HepG2 (cell line): ENCODE measurements at regions not wholly inside any gene's neighbourhood (a gene's known extent, or its start where the extent isn't known, plus 50 kb on each side); places are given as distances from the start of the nearest gene placed in this dataset.

Experiments used
- ATAC-seq: fragments of 200-7000 bp; cut with Tn5 transposase; 3 replicates; pipeline ENCODE4 v1.9.1; 2020; ENCODE audit warnings: mild to moderate bottlenecking, moderate library complexity
- BruUV-seq: library from RNA; stranded (reverse); fragments of 400-500 nt; replicated peaks from 2 replicates; lab custom pipeline; 2021; lab: Mats Ljungman, UMichigan
- CTCF ChIA-PET: fragments of 300-600 bp; formaldehyde crosslinking; extraction: SDS; loops from one replicate; lab custom pipeline; 2021; ENCODE audit warnings: low total read pairs, inconsistent platforms, low intra/inter-chr PET ratio; lab: Yijun Ruan, JAX
- POLR2A ChIA-PET: fragments of 350-600 bp; sonication (Branson Sonifier 250); formaldehyde crosslinking; loops from one replicate; lab custom pipeline; 2020; ENCODE audit warnings: antibody characterized with exemption, inconsistent platforms; lab: Yijun Ruan, JAX
- DNase-seq: peaks from one replicate; pipeline ENCODE4 v3.0.0-alpha.2; 2015; ENCODE audit warnings: low spot score
- FAIRE-seq: peaks from 3 replicates; lab custom pipeline; 2011; peaks lifted over from hg19 to GRCh38; lab: Jason Lieb, UNC
- H2AFZ ChIP-seq: one replicate; pipeline ENCODE4 v1.6.1; 2011; ENCODE audit warnings: low read length, inconsistent platforms
- H3K27ac ChIP-seq: fragments of 300-600 bp; 3 replicates; pipeline ENCODE4 v1.8.0; 2011; ENCODE audit warnings: mixed run types, mild to moderate bottlenecking, mixed read lengths, low read length, inconsistent platforms; ENCODE audit not compliant: insufficient read depth; ENCODE audit errors: extremely low read length
- H3K27me3 ChIP-seq, 2 experiments: fragments of 200-600 bp in 1 of 2; 2 replicates in 1 of 2; 3 replicates in 1 of 2; pipeline versions ENCODE4 v1.6.0 to v1.8.0; 2011; ENCODE audit warnings: low read length in 2 of 2, mild to moderate bottlenecking in 2 of 2, moderate library complexity in 2 of 2, inconsistent platforms in 1 of 2; ENCODE audit not compliant: insufficient read depth in 2 of 2, control insufficient read depth in 1 of 2
- H3K36me3 ChIP-seq, 2 experiments: fragments of 200-600 bp in 1 of 2; replicated peaks in 1 of 2; 2 replicates in 1 of 2; 3 replicates in 1 of 2; pipeline versions ENCODE4 v1.5.1 to v1.8.0; 2011; ENCODE audit warnings: low read length in 2 of 2, inconsistent platforms in 1 of 2; ENCODE audit not compliant: insufficient read depth in 2 of 2, control insufficient read depth in 1 of 2
- H3K4me1 ChIP-seq: 2 replicates; pipeline ENCODE4 v1.5.1; 2012; ENCODE audit warnings: low read length, inconsistent platforms; ENCODE audit not compliant: insufficient read depth
- H3K4me2 ChIP-seq: 2 replicates; pipeline ENCODE4 v1.6.0; 2011; ENCODE audit warnings: low read depth, low read length, inconsistent platforms
- H3K4me3 ChIP-seq, 3 experiments: fragments of 200-600 bp in 1 of 3; sonication (generic), shearing (Covaris generic) in 1 of 3; replicated peaks in 1 of 3; 2 replicates each; pipeline ENCODE4 v1.5.1; 2011 to 2016; ENCODE audit warnings: low read length in 3 of 3, inconsistent platforms in 2 of 3, low read depth in 2 of 3, mild to moderate bottlenecking in 2 of 3, control low read depth in 1 of 3, mixed read lengths in 1 of 3; ENCODE audit not compliant: insufficient read depth in 1 of 3
- H3K79me2 ChIP-seq: one replicate; pipeline ENCODE4 v1.6.1; 2011; ENCODE audit warnings: low read length, inconsistent platforms; ENCODE audit not compliant: insufficient read depth
- H3K9ac ChIP-seq: 2 replicates; pipeline ENCODE4 v1.6.0; 2011; ENCODE audit warnings: mild to moderate bottlenecking, low read depth, low read length, inconsistent platforms; ENCODE audit not compliant: insufficient read depth
- H3K9me3 ChIP-seq: 2 replicates; pipeline ENCODE4 v1.5.1; 2012; ENCODE audit warnings: mild to moderate bottlenecking, low read length
- H4K20me1 ChIP-seq: 2 replicates; pipeline ENCODE4 v1.6.0; 2011; ENCODE audit warnings: inconsistent platforms, mild to moderate bottlenecking, low read length, moderate library complexity; ENCODE audit not compliant: insufficient read depth
- AHDC1 ChIP-seq: sonication (generic); formaldehyde crosslinking; IDR thresholded peaks from 2 replicates; pipeline ENCODE4 v1.5.1; 2020; ENCODE audit warnings: mild to moderate bottlenecking, missing genetic modification reagents, borderline replicate concordance
- KAT7 ChIP-seq: IDR thresholded peaks from 2 replicates; pipeline ENCODE4 v1.6.1; 2018; ENCODE audit warnings: borderline replicate concordance, missing compliant biosample characterization
- NR2F1 ChIP-seq, 2 experiments: fragments of 450-650 bp in 1 of 2; formaldehyde crosslinking in 1 of 2; IDR thresholded peaks; 2 replicates each; pipeline versions ENCODE4 v1.5.0 to v1.6.1; 2016 to 2020; ENCODE audit warnings: mild to moderate bottlenecking in 1 of 2, missing compliant biosample characterization in 1 of 2, missing genetic modification reagents in 1 of 2, moderate library complexity in 1 of 2
- PTBP1 ChIP-seq: fragments of 200-400 bp; formaldehyde crosslinking; IDR thresholded peaks from 2 replicates; pipeline ENCODE4 v1.6.1; 2018; ENCODE audit warnings: low read length, low read depth; ENCODE audit not compliant: poor library complexity, severe bottlenecking
- SMARCE1 ChIP-seq: fragments of 450-650 bp; IDR thresholded peaks from 2 replicates; pipeline ENCODE4 v1.6.1; 2017; ENCODE audit warnings: borderline replicate concordance
- SRSF9 ChIP-seq: fragments of 200-400 bp; formaldehyde crosslinking; IDR thresholded peaks from 2 replicates; pipeline ENCODE4 v1.6.1; 2018; ENCODE audit warnings: borderline replicate concordance, mild to moderate bottlenecking, low read depth, low read length; ENCODE audit not compliant: insufficient read depth, poor library complexity, severe bottlenecking
- SUZ12 ChIP-seq: fragments of 150-350 bp; IDR thresholded peaks from 2 replicates; pipeline ENCODE4 v1.6.1; 2014; ENCODE audit warnings: low read depth, low read length
- ZFP1 ChIP-seq: IDR thresholded peaks from 2 replicates; pipeline ENCODE4 v1.6.1; 2016
- ZMYM3 ChIP-seq: sonication (generic); formaldehyde crosslinking; IDR thresholded peaks from 2 replicates; pipeline ENCODE4 v1.5.1; 2020; ENCODE audit warnings: mild to moderate bottlenecking, missing genetic modification reagents
- ZNF18 ChIP-seq: sonication (generic); formaldehyde crosslinking; IDR thresholded peaks from 2 replicates; pipeline ENCODE4 v1.8.0; 2022; ENCODE audit warnings: mild to moderate bottlenecking, missing genetic modification reagents; ENCODE audit not compliant: insufficient replicate concordance
- ZNF326 ChIP-seq: sonication (generic); formaldehyde crosslinking; IDR thresholded peaks from 2 replicates; pipeline ENCODE4 v1.4.0; 2020; ENCODE audit warnings: missing genetic modification reagents, borderline replicate concordance
- ZNF766 ChIP-seq: sonication (generic); formaldehyde crosslinking; IDR thresholded peaks from 2 replicates; pipeline ENCODE4 v1.5.0; 2020; ENCODE audit warnings: missing genetic modification reagents, borderline replicate concordance
- ZNF781 ChIP-seq: sonication (generic); formaldehyde crosslinking; IDR thresholded peaks from 2 replicates; pipeline ENCODE4 v1.5.1; 2020; ENCODE audit warnings: borderline replicate concordance, mild to moderate bottlenecking, missing genetic modification reagents; ENCODE audit errors: not compliant biosample characterization
- WGBS: methylation state at CpG from one replicate; pipeline ENCODE4 v1.1.6; 2017; ENCODE audit warnings: low lambda C conversion rate; 5-methylcytosine and 5-hydroxymethylcytosine counted together
- in situ Hi-C: cut with HindIII; loops from 2 replicates; pipeline ENCODE4 v1.10.0; 2017; ENCODE audit warnings: low pct_unique_long_range_greater_than_20kb; ENCODE audit not compliant: extremely low pct_ligation_motif_present
- intact Hi-C: fragments of 100-400 bp; cut with micrococcal nuclease; formaldehyde crosslinking; loops from one replicate; pipeline ENCODE4 v1.10.0; 2022; ENCODE audit not compliant: unreplicated experiment

DNA sequence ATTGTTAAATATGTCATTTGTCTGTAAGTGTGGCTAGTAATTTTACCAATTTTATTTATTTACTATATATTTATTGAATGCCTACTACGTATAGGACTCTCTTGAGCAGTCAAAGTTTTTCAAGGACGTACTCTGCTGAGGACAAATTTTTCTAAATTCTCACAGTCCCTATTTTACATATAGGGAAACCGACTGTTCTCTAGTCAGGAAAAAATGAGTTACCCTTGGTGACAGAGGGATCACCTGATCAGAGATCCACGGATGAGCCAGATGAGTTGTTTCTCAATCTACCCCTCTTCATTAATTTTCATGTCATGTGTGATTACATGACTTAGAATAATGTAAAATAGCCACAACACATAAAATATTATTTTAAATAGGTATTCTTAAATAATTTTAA, 96.2 kb upstream of the SLC38A2 start:
- Histone ChIP-seq H3K4me3 (no peak overlapping the region), H3K27ac (no peak overlapping the region), H3K9ac (no peak overlapping the region), H3K4me2 (no peak overlapping the region), H2AFZ (no peak overlapping the region), H3K4me1 (peaks cover 73% of the 10 kb centered on the region), H4K20me1 (no peaks in the 10 kb centered on the region), H3K9me3 (no peaks in the 10 kb centered on the region), H3K36me3 (no peaks in the 10 kb centered on the region), H3K79me2 (no peaks in the 10 kb centered on the region), H3K27me3 (no peaks in the 10 kb centered on the region)
- no peak for FAIRE-seq
- TF ChIP-seq KAT7 (CRISPR knock-in tag) = no peak
- no peak for TF ChIP-seq ZNF326 (CRISPR knock-in tag)
- TF ChIP-seq ZNF766 (CRISPR knock-in tag) = no peak
- TF ChIP-seq NR2F1 (CRISPR knock-in tag; IDR thresholded peaks at IDR 0.05) = no peak
- TF ChIP-seq ZNF18 = no peak
- TF ChIP-seq SMARCE1 = no peak
- TF ChIP-seq ZMYM3 = no peak
- TF ChIP-seq ZNF781 (CRISPR knock-in tag) = no peak
- TF ChIP-seq SUZ12 = no peak
- TF ChIP-seq SRSF9 = no peak
- TF ChIP-seq ZFP1 (CRISPR knock-in tag) = no peak
- TF ChIP-seq PTBP1 = no peak
- TF ChIP-seq AHDC1 (CRISPR knock-in tag) = no peak
- CTCF ChIA-PET = no interaction called here
- ATAC-seq = no peak
- WGBS = 70% methylated on average over 4 of the region's 4 CpGs
- no TSS peak for BruUV-seq
- POLR2A ChIA-PET = no interaction called here
- in situ Hi-C loops (no loop called here), intact Hi-C loops (no loop called here)
- DNase-seq = no peak
